Omental fat pad (tissue), 3 donors: ENCODE measurements at regions not wholly inside any gene's neighbourhood (a gene's known extent, or its start where the extent isn't known, plus 50 kb on each side); places are given as distances from the start of the nearest gene placed in this dataset.
"Not testable (repeated sequence)": the region's sequence is repeated elsewhere in the genome, so short reads cannot be mapped to it uniquely, and the experiment has no call there.

Source experiments
- ATAC-seq: fragments of 150-250 bp; one replicate; pipeline ENCODE4 v1.9.1; 2016; ENCODE audit warnings: mild to moderate bottlenecking, moderate library complexity; ENCODE audit not compliant: low FRiP score
- DNase-seq: peaks from one replicate; pipeline ENCODE4 v3.0.0-alpha.2; 2019; ENCODE audit warnings: low spot score
- TF ChIP-seq, protein P1 (sequence below), 3 donors: fragments of 450-650 bp; IDR thresholded peaks; one replicate each; pipeline ENCODE4 v1.5.1; 2016 to 2017; ENCODE audit warnings: antibody characterized with exemption in 3 of 3, mild to moderate bottlenecking in 3 of 3, moderate library complexity in 2 of 3

DNA sequence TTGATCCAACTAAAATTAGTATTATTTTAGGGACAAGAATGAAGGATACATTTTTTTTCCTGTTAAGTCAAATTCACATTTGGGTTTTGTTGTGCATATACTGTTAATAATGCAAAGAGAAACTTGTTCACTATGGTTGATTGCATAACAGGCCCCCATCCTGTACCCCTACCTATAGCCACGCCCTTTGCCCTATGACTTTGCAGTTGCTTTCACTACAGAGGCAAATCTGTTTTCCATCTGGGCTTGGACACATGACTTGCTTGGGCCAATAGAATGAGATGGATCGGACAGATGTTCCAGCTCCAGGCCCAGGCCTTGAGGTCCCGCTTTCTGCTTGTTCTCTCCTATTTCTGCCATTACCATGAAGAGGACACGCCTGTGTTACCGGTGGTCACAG lies 278.5 kb upstream of the HNRNPA3 start:
- TF ChIP-seq, protein P1, sequence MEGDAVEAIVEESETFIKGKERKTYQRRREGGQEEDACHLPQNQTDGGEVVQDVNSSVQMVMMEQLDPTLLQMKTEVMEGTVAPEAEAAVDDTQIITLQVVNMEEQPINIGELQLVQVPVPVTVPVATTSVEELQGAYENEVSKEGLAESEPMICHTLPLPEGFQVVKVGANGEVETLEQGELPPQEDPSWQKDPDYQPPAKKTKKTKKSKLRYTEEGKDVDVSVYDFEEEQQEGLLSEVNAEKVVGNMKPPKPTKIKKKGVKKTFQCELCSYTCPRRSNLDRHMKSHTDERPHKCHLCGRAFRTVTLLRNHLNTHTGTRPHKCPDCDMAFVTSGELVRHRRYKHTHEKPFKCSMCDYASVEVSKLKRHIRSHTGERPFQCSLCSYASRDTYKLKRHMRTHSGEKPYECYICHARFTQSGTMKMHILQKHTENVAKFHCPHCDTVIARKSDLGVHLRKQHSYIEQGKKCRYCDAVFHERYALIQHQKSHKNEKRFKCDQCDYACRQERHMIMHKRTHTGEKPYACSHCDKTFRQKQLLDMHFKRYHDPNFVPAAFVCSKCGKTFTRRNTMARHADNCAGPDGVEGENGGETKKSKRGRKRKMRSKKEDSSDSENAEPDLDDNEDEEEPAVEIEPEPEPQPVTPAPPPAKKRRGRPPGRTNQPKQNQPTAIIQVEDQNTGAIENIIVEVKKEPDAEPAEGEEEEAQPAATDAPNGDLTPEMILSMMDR (IDR thresholded peaks at IDR 0.05) = no peak
- ATAC-seq (no peak), DNase-seq (no peak)

DNA sequence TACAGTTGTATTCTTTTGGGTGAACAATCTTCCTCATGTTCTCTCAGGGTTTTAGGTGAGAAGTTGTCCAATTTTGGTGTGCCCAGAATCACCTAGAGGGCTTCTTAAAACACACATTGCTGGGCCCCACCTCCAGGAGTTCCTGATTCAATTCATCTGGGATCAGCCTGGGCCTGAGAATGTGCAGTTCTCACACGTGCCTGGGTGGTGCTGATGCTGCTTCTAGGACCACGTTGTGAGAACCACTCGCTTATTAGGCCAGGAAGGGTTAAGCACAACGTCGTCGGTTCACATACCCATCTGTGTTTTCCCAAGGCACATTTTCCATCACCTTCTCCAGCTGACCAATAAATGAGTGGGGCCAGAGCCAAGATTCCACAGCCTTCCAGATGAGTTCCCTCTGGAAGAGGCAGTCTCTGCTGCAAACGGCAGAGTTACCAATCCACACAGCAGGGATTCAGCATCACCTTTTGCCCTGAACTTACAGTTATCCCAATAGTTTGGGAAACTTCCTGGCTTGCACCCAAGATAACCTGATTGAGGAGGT lies 277.7 kb upstream of the HNRNPA3 start:
- DNase-seq (no peak), ATAC-seq (no peak)
- TF ChIP-seq, protein P1 (IDR thresholded peaks at IDR 0.05) = no peak

DNA sequence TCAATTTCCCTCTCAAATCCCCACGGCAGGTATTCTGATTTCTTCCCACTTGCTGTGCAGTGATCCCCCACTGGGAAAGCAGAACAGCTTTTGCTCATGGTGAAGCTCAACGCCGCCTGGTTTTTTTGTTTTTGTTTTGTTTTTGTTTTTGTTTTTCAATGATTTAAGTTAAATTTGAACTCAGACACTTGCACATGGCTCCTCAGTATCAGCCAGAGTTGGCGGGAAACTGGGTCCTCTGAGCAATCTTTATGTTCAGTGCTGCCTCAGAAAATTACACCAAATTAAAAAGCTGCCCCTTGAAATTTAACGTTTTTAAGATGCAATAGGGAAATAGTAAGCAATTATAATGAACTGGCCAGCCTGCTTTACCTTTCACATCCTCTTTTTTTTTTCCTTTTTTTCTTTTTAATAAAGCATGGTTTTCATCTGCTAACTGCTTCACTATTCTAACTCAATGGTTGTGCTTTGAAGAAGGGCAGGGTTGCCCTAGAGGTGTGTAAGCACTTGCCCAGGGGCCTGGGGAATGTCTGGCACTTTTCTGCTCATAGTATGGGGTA lies 277.0 kb upstream of the HNRNPA3 start:
- no peak for ATAC-seq
- TF ChIP-seq, protein P1 (IDR thresholded peaks at IDR 0.05) = no peak
- no peak for DNase-seq

DNA sequence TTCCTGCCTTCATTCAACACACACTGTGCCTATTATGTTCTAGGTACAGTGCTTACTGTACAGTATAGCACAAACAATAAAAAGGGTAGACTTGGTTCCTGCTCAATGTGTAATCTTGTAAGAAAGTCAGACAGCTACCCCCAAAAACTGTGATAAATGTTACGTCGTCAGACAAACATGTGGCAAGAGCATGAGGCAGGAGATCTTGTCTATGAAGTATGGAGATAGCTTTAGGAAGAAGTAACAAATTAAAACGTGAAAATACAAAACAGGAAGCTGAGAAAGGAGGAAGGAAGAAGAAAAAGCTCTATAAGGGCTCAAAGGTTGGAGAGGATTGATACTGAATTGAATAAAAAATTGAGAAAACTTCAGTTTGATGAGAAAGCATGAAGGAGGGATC lies 276.2 kb upstream of the HNRNPA3 start:
- no peak for ATAC-seq
- no peak for DNase-seq
- TF ChIP-seq, protein P1 (IDR thresholded peaks at IDR 0.05) = no peak

DNA sequence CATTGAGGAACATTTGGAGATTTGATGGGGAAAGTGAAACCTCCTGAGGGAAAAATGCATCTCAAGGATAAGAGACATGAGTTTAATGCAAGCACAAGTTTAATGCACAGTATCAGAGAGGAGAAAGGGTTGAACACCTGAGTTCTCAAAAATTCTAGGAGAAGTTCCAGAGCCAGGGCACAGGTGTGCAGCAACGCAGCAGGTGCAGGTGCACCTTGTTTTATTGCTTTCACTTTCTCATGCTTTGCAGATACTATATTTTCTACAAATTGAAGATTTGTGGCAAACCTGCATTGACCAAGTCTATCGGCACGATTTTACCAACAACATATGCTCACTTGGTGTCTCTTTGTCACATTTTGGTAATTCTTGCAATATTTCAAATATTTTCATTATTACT lies 267.6 kb upstream of the HNRNPA3 start:
- TF ChIP-seq, protein P1 (IDR thresholded peaks at IDR 0.05) = no peak
- DNase-seq (no peak), ATAC-seq (no peak)

DNA sequence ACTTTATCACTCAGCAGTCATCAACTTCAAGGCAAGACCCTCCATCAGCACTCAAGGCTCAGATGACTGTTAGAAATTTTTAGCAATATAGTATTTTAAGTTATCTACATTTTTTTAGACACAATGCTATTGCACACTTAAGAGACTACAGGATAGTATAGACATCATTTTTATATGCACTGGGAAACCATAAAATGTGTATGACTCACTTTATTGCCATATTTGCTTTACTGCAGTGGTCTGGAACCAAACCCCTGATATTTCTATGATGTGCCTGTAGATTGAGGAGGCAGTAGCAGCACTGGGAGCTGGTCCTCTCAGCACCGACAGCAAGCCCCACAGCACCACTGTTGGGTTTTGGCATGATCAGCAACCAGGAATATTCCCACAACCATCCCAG lies 264.8 kb upstream of the HNRNPA3 start:
- ATAC-seq (no peak), DNase-seq (no peak)
- TF ChIP-seq, protein P1 (IDR thresholded peaks at IDR 0.05) = no peak

DNA sequence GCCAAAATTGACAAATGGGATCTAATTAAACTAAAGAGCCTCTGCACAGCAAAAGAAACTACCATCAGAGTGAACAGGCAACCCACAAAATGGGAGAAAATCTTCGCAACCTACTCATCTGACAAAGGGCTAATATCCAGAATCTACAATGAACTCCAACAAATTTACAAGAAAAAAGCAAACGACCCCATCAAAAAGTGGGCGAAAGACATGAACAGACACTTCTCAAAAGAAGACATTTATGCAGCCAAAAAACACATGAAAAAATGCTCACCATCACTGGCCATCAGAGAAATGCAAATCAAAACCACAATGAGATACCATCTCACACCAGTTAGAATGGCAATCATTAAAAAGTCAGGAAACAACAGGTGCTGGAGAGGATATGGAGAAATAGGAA lies 261.4 kb upstream of the HNRNPA3 start:
- ATAC-seq, DNase-seq: not testable (repeated sequence)
